Liver (tissue), 3 donors: ENCODE measurements at regions not wholly inside any gene's neighbourhood (a gene's known extent, or its start where the extent isn't known, plus 50 kb on each side); places are given as distances from the start of the nearest gene placed in this dataset.

ENCODE experiments used
- ATF3 ChIP-seq: IDR thresholded peaks from 2 replicates; pipeline ENCODE4 v1.6.1; 2016; ENCODE audit warnings: antibody characterized with exemption
- CTCF ChIP-seq: fragments of 150-350 bp; IDR thresholded peaks from 2 replicates; pipeline ENCODE4 v1.5.1; 2017; ENCODE audit warnings: improper control_type of control experiment, low read depth, low read length; ENCODE audit not compliant: missing input control
- EGR1 ChIP-seq, 2 donors: IDR thresholded peaks; 2 replicates each; pipeline ENCODE4 v1.6.1; 2016 to 2018; ENCODE audit warnings: antibody characterized with exemption in 2 of 2, low read depth in 2 of 2
- FOXA1 ChIP-seq: IDR thresholded peaks from 2 replicates; pipeline ENCODE4 v1.6.1; 2016; ENCODE audit warnings: antibody characterized with exemption
- GABPA ChIP-seq, 2 donors: IDR thresholded peaks in 1 of 2; conservative IDR thresholded peaks in 1 of 2; 2 replicates each; pipeline ENCODE4 v1.6.1; 2016; ENCODE audit warnings: antibody characterized with exemption in 2 of 2, mild to moderate bottlenecking in 1 of 2, moderate library complexity in 1 of 2
- HNF4G ChIP-seq: IDR thresholded peaks from 2 replicates; pipeline ENCODE4 v1.6.1; 2016; ENCODE audit warnings: antibody characterized with exemption
- JUND ChIP-seq, 2 donors: IDR thresholded peaks; 2 replicates each; pipeline ENCODE4 v1.6.1; 2016; ENCODE audit warnings: antibody characterized with exemption in 2 of 2
- REST ChIP-seq: IDR thresholded peaks from 2 replicates; pipeline ENCODE4 v1.6.1; 2016; ENCODE audit warnings: antibody characterized with exemption, mild to moderate bottlenecking
- YY1 ChIP-seq: IDR thresholded peaks from 2 replicates; pipeline ENCODE4 v1.6.1; 2016; ENCODE audit warnings: antibody characterized with exemption, mild to moderate bottlenecking
- ZBTB33 ChIP-seq: IDR thresholded peaks from 2 replicates; pipeline ENCODE4 v1.6.1; 2016; ENCODE audit warnings: antibody characterized with exemption
- donor health status: healthy.
- donor health status: healthy.

- TF ChIP-seq FOXA1, result no peak
- no peak for TF ChIP-seq CTCF
- no peak for TF ChIP-seq YY1
- no peak for TF ChIP-seq JUND (IDR thresholded peaks at IDR 0.05)
- no peak for TF ChIP-seq REST
- TF ChIP-seq EGR1 (IDR thresholded peaks at IDR 0.05; ENCODE audit: low read depth in 2 of 2), result no peak
- TF ChIP-seq ZBTB33, result no peak
- no peak for TF ChIP-seq HNF4G
- no peak for TF ChIP-seq GABPA (IDR thresholded peaks at IDR 0.05 in 1 of 2, conservative IDR thresholded peaks at IDR 0.05 in 1 of 2)
- TF ChIP-seq ATF3, result no peak
Measured at GRCh38 chr12:127507341-127507740, 759.6 kb upstream of the TMEM132C start.
